CD4-positive, alpha-beta T cell (primary cell): ENCODE measurements at regions not wholly inside any gene's neighbourhood (a gene's known extent, or its start where the extent isn't known, plus 50 kb on each side); places are given as distances from the start of the nearest gene placed in this dataset.
A peak's percentile ranks its signal among the peaks of the same experiment; 100 is the strongest.
"Not testable (repeated sequence)": the region's sequence is repeated elsewhere in the genome, so short reads cannot be mapped to it uniquely, and the experiment has no call there.

ENCODE experiments used
- ATAC-seq: fragments of 200-7000 bp; cut with Tn5 transposase; one replicate; pipeline ENCODE4 v1.10.0; 2022; ENCODE audit warnings: mild to moderate bottlenecking; ENCODE audit not compliant: poor library complexity
- CTCF ChIA-PET: fragments of 350-600 bp; sonication (Branson Sonifier 250); formaldehyde crosslinking; loops from one replicate; lab custom pipeline; 2021; ENCODE audit warnings: antibody characterized with exemption, inconsistent platforms; lab: Charles Lee
- POLR2A ChIA-PET: fragments of 350-600 bp; sonication (Branson Sonifier 250); formaldehyde crosslinking; loops from one replicate; lab custom pipeline; 2021; ENCODE audit warnings: antibody characterized with exemption, inconsistent platforms; lab: Charles Lee
- DNase-seq, 14 experiments: peaks; one replicate each; pipeline ENCODE4 v3.0.0-alpha.2; 2013 to 2020; ENCODE audit warnings: mixed read lengths in 2 of 14
- H3K27ac ChIP-seq, 2 donors: one replicate each; pipeline versions ENCODE4 v1.5.1 to v1.7.0; 2013; ENCODE audit warnings: low read length in 2 of 2, low read depth in 1 of 2, mild to moderate bottlenecking in 1 of 2
- H3K27me3 ChIP-seq, 2 experiments: 1 replicate in 1 of 2; 2 replicates in 1 of 2; pipeline versions ENCODE4 v1.6.1 to v1.7.0; 2013; ENCODE audit warnings: low read length in 2 of 2, control low read depth in 1 of 2, mild to moderate bottlenecking in 1 of 2, moderate library complexity in 1 of 2; ENCODE audit not compliant: insufficient read depth in 2 of 2, control insufficient read depth in 1 of 2
- H3K36me3 ChIP-seq: one replicate; pipeline ENCODE4 v1.6.1; 2013; ENCODE audit warnings: low read length, control low read depth; ENCODE audit not compliant: insufficient read depth
- H3K4me1 ChIP-seq: one replicate; pipeline ENCODE4 v1.6.1; 2013; ENCODE audit warnings: low read length, control low read depth; ENCODE audit not compliant: insufficient read depth
- H3K4me3 ChIP-seq: one replicate; pipeline ENCODE4 v1.5.1; 2013; ENCODE audit warnings: mild to moderate bottlenecking, low read length, moderate library complexity
- H3K9me3 ChIP-seq, 2 experiments: 1 replicate in 1 of 2; 2 replicates in 1 of 2; pipeline versions ENCODE4 v1.6.1 to v1.7.0; 2013; ENCODE audit warnings: low read length in 2 of 2, mild to moderate bottlenecking in 2 of 2, control low read depth in 1 of 2, moderate library complexity in 1 of 2; ENCODE audit not compliant: control insufficient read depth in 1 of 2, insufficient read depth in 1 of 2
- H3K27ac Mint-ChIP-seq: one replicate; pipeline ENCODE4 v1.8.0; 2020; ENCODE audit warnings: mixed read lengths
- H3K27me3 Mint-ChIP-seq: one replicate; pipeline ENCODE4 v1.8.0; 2021; ENCODE audit warnings: mixed read lengths
- H3K36me3 Mint-ChIP-seq: one replicate; pipeline ENCODE4 v1.8.0; 2021; ENCODE audit warnings: low read depth, mixed read lengths
- H3K4me1 Mint-ChIP-seq: one replicate; pipeline ENCODE4 v1.8.0; 2021; ENCODE audit warnings: low read depth, mixed read lengths
- H3K4me3 Mint-ChIP-seq: one replicate; pipeline ENCODE4 v1.8.0; 2020; ENCODE audit warnings: mild to moderate bottlenecking, mixed read lengths
- H3K9me3 Mint-ChIP-seq: one replicate; pipeline ENCODE4 v1.8.0; 2020; ENCODE audit warnings: mixed read lengths
- intact Hi-C, 2 experiments: fragments of 100-400 bp; cut with DNase I in 1 of 2; cut with micrococcal nuclease in 1 of 2; formaldehyde crosslinking; loops; one replicate each; pipeline versions ENCODE4 v1.15.1 to v1.9.0; 2023 to 2025; cut with DNase I, micrococcal nuclease

DNA sequence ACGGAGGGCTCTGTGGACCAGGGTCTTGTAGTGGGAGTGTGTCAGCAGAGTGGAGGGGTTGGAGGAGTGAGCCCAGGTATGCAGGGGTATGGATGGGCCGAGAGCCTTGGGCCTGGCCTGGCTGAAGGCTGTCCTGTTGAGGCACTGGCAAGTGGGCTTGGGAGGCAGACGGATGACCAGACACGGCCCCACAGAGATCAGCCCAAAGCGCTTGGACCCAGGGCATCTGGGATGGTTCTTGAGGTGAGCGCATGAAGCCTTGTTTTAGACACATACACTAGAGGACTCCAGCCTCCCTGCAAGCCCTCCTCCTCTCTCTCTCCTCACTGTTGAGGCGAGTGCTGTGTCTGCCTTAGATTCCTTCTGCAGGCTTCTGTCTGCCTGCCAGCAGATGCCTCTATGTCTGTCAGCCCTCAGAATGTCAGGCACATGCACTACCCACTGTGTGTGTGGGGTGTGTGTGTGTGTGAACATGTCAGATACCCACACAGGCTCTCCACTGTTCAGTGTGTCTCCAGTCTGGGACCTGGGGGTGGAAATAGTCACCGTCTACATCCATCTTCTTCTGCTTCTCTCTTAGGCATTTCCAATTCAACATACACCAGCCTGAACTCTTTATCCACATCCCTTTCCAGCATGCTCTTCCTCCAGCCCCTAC lies 218.0 kb upstream of the PLGLB1 start:
- ATAC-seq, H3K9me3 ChIP-seq, H3K4me3 Mint-ChIP-seq, POLR2A ChIA-PET, H3K4me1 ChIP-seq, intact Hi-C loops, H3K27ac Mint-ChIP-seq, H3K4me1 Mint-ChIP-seq, H3K27me3 ChIP-seq, H3K27me3 Mint-ChIP-seq, H3K27ac ChIP-seq, H3K36me3 Mint-ChIP-seq, H3K36me3 ChIP-seq, H3K4me3 ChIP-seq, DNase-seq, H3K9me3 Mint-ChIP-seq, CTCF ChIA-PET: not testable (repeated sequence)

- not testable (repeated sequence) for H3K9me3 Mint-ChIP-seq, DNase-seq, ATAC-seq
Observed at GRCh38 chr2:87246066-87246717, 224.5 kb upstream of the PLGLB1 start.

DNA sequence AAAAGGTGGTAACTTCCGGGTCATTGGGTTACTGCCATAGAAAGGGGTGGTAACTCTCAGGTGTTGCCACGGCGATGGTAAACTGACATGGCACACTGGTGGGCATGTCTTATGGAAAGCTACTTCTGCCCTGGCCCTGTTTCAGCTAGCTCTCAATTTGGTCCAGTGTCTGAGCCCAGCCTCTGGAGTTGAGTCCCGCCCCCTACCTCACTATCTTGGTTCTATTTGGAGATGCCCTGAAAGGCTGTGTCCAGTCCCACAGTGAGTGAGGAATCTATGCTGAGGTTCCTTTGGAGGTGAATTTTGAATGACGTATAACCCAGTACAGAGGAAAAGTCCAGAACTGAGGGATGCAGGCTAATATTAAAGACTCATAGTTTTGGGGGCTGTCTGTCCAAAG lies 230.4 kb upstream of the PLGLB1 start:
- H3K4me1 Mint-ChIP-seq, H3K9me3 ChIP-seq, H3K27me3 Mint-ChIP-seq, H3K27ac ChIP-seq, H3K36me3 Mint-ChIP-seq, DNase-seq, H3K27me3 ChIP-seq, POLR2A ChIA-PET, H3K9me3 Mint-ChIP-seq, intact Hi-C loops, H3K4me3 Mint-ChIP-seq, H3K36me3 ChIP-seq, ATAC-seq, H3K4me3 ChIP-seq, H3K27ac Mint-ChIP-seq, CTCF ChIA-PET, H3K4me1 ChIP-seq: not testable (repeated sequence)

More at GRCh38 chr2:87246066-87246717, 224.5 kb upstream of the PLGLB1 start:
- POLR2A ChIA-PET, H3K4me3 Mint-ChIP-seq, H3K27me3 Mint-ChIP-seq, H3K27me3 ChIP-seq, H3K4me1 ChIP-seq, H3K27ac Mint-ChIP-seq, H3K36me3 Mint-ChIP-seq, H3K4me1 Mint-ChIP-seq, H3K27ac ChIP-seq, CTCF ChIA-PET, H3K4me3 ChIP-seq, H3K36me3 ChIP-seq, H3K9me3 ChIP-seq, intact Hi-C loops: not testable (repeated sequence)

DNA sequence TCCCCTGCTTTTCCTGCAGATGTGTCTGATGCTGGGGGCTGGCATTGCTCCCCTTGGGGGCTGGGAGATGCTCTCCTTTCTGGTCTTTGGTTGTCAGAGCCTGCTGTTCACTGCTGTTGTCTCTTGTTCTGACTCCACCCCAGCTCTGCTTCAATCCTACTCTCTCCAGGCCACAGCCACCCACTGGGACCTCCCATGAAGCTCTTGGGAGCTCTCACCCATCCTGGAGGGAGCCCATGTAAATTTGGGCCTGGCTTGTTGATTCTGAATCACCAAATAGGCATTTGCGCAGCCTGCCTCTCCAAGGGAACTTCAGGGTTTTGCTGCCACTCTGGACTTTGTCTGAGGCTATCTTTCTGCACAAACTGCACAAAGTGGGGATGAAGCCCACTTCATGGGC lies 232.9 kb upstream of the PLGLB1 start:
- H3K36me3 Mint-ChIP-seq, H3K36me3 ChIP-seq, H3K4me1 ChIP-seq, H3K27me3 Mint-ChIP-seq, ATAC-seq, CTCF ChIA-PET, intact Hi-C loops, H3K27ac ChIP-seq, H3K27me3 ChIP-seq, DNase-seq, H3K9me3 Mint-ChIP-seq, POLR2A ChIA-PET, H3K4me3 ChIP-seq, H3K4me1 Mint-ChIP-seq, H3K27ac Mint-ChIP-seq, H3K4me3 Mint-ChIP-seq, H3K9me3 ChIP-seq: not testable (repeated sequence)

DNA sequence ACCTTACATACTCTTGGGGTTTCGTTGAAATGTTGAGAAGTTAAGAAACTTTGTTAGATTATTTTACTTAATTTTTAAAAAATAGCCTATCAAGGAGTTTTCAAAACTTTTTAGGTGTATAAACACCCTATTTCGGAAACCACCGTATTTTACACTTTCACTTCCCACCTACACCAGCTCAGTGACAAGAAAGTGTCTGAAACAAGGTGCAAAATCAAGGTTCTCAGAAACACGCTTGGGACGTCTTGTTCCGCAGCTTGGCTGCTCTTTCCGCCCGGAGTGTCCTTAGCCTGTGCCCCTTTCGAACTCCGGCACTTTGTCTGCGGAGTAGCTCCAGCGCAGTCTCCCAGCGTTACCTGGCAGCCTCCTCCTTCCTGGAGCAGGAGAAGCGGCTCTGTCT lies 233.8 kb upstream of the PLGLB1 start:
- H3K4me3 Mint-ChIP-seq, intact Hi-C loops, H3K27me3 Mint-ChIP-seq, H3K27ac Mint-ChIP-seq, H3K27ac ChIP-seq, H3K36me3 ChIP-seq, H3K9me3 Mint-ChIP-seq, H3K36me3 Mint-ChIP-seq, H3K27me3 ChIP-seq, CTCF ChIA-PET, ATAC-seq, H3K9me3 ChIP-seq, H3K4me1 Mint-ChIP-seq, POLR2A ChIA-PET, H3K4me1 ChIP-seq: not testable (repeated sequence)
- H3K4me3 ChIP-seq: peak overlapping the region; percentile 7
- peak in 1 of 14 experiments; percentile 27 for DNase-seq

DNA sequence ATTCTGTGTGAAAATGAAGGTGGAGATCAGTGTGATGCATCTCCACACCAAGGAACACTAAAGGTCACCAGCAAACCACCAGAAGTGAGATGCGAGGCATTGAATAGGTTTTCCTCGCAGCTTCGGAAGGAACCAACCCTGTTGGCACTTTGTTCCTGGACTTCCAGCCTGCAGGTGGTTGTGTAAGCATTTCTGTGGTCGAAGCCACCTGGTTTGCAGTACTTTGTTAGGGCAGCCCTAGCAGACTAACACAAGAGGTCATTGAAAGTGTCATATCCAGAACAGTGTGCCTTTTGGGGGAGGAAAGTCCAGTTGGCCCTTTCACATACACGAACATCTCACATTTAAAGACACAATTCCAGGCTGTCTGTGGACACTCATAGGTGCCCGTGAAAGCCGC lies 237.2 kb upstream of the PLGLB1 start:
- POLR2A ChIA-PET: not testable (repeated sequence)

DNA sequence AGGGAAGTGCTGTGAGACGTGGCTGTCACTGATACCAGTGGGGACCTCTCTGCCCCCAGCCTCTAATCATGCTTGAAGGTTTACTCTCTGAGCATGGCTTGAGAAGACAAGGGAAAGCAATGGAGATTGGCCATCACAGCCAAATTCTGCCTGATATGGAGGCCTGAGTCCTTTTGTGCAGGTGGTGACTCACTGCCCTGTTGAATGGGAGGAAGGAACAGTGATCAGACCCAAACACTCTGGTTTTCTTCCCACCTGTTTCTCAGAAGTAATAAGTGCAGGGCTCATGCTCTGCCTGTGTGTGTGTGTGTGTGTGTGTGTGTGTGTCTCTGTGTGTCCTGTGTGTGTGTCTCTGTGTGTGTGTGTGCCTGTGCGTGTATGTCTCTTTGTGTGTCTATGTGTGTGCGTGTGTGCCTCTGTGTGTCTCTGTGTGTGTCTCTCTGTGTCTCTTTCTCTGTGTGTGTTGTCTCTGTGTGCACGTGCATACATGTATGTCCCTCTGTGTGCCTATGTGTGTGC lies 240.6 kb upstream of the PLGLB1 start:
- intact Hi-C loops, H3K9me3 ChIP-seq, H3K9me3 Mint-ChIP-seq, H3K27ac ChIP-seq, POLR2A ChIA-PET, H3K4me3 ChIP-seq, H3K4me1 ChIP-seq, H3K27me3 ChIP-seq, H3K27ac Mint-ChIP-seq, H3K4me1 Mint-ChIP-seq, ATAC-seq, H3K36me3 ChIP-seq, H3K36me3 Mint-ChIP-seq, DNase-seq, H3K4me3 Mint-ChIP-seq, CTCF ChIA-PET, H3K27me3 Mint-ChIP-seq: not testable (repeated sequence)

More for the DNA sequence above, 237.2 kb upstream of the PLGLB1 start:
- H3K4me3 Mint-ChIP-seq, H3K27ac Mint-ChIP-seq, H3K4me3 ChIP-seq, H3K4me1 ChIP-seq, H3K27ac ChIP-seq, H3K4me1 Mint-ChIP-seq, CTCF ChIA-PET, H3K27me3 ChIP-seq, DNase-seq, H3K36me3 ChIP-seq, H3K27me3 Mint-ChIP-seq, H3K36me3 Mint-ChIP-seq, H3K9me3 Mint-ChIP-seq, H3K9me3 ChIP-seq, ATAC-seq, intact Hi-C loops: not testable (repeated sequence)
